Esophagus squamous epithelium (tissue), 4 donors: ENCODE measurements at regions not wholly inside any gene's neighbourhood (a gene's known extent, or its start where the extent isn't known, plus 50 kb on each side); places are given as distances from the start of the nearest gene placed in this dataset.

Experiments
- CTCF ChIP-seq, 6 experiments: fragments of 450-650 bp in 4 of 6; fragments of 200-600 bp in 2 of 6; sonication (generic) in 2 of 6; IDR thresholded peaks; one replicate each; pipeline ENCODE4 v1.5.1; 2016 to 2019; ENCODE audit warnings: antibody characterized with exemption in 6 of 6, mild to moderate bottlenecking in 4 of 6, moderate library complexity in 4 of 6
- POLR2A ChIP-seq, 4 donors: fragments of 450-650 bp; IDR thresholded peaks; one replicate each; pipeline ENCODE4 v1.6.1; 2017; ENCODE audit warnings: antibody characterized with exemption in 4 of 4, mild to moderate bottlenecking in 4 of 4, moderate library complexity in 3 of 4

GRCh38 chr16:64343061-64343819, 778.6 kb downstream of the CDH11 start:
- no peak for TF ChIP-seq POLR2A (IDR thresholded peaks at IDR 0.05)
- TF ChIP-seq CTCF (IDR thresholded peaks at IDR 0.05), result no peak
